ENCODE measurements at regions not wholly inside any gene's neighbourhood (a gene's known extent, or its start where the extent isn't known, plus 50 kb on each side); places are given as distances from the start of the nearest gene placed in this dataset.
"Not testable (repeated sequence)": the region's sequence is repeated elsewhere in the genome, so short reads cannot be mapped to it uniquely, and the experiment has no call there.

- no peak for DNase-seq (ENCODE audit: low read depth)
- TF ChIP-seq CTCF (conservative IDR thresholded peaks at IDR 0.05; ENCODE audit: low read depth, low read length), result no peak
Measured at GRCh38 chr2:75846683-75847190, 136.0 kb upstream of the GCFC2 start.

GRCh38 chr2:75844651-75845050, 133.9 kb upstream of the GCFC2 start:
- peak; percentile 2 for DNase-seq (ENCODE audit: low read depth)
- H3K4me3 ChIP-seq (ENCODE audit: low read depth, low read length), result no peak overlapping the region
- no peak for TF ChIP-seq CTCF (conservative IDR thresholded peaks at IDR 0.05; ENCODE audit: low read depth, low read length)

More at GRCh38 chr2:75846683-75847190, 136.0 kb upstream of the GCFC2 start:
- no peak overlapping the region for H3K4me3 ChIP-seq (ENCODE audit: low read depth, low read length)

- not testable (repeated sequence) for DNase-seq (ENCODE audit: low read depth); H3K4me3 ChIP-seq (ENCODE audit: low read depth, low read length)
Measured at GRCh38 chr2:75834588-75834987, 123.9 kb upstream of the GCFC2 start.

- no peak overlapping the region for H3K4me3 ChIP-seq (ENCODE audit: low read depth, low read length)
- TF ChIP-seq CTCF (conservative IDR thresholded peaks at IDR 0.05; ENCODE audit: low read depth, low read length), result no peak
- no peak for DNase-seq (ENCODE audit: low read depth)
Measured at GRCh38 chr2:75833386-75833785, 122.7 kb upstream of the GCFC2 start.

GRCh38 chr2:75828826-75829225, 118.1 kb upstream of the GCFC2 start:
- TF ChIP-seq CTCF (conservative IDR thresholded peaks at IDR 0.05; ENCODE audit: low read depth, low read length), result no peak
- DNase-seq (ENCODE audit: low read depth), result no peak
- H3K4me3 ChIP-seq (ENCODE audit: low read depth, low read length), result no peak overlapping the region

- DNase-seq (ENCODE audit: low read depth); H3K4me3 ChIP-seq (ENCODE audit: low read depth, low read length): not testable (repeated sequence)
Measured at GRCh38 chr2:75823515-75823914, 112.8 kb upstream of the GCFC2 start.

GRCh38 chr2:75822336-75822735, 111.6 kb upstream of the GCFC2 start:
- no peak for DNase-seq (ENCODE audit: low read depth)
- TF ChIP-seq CTCF (conservative IDR thresholded peaks at IDR 0.05; ENCODE audit: low read depth, low read length), result no peak
- H3K4me3 ChIP-seq (ENCODE audit: low read depth, low read length), result no peak overlapping the region

GRCh38 chr2:75820693-75821092, 110.0 kb upstream of the GCFC2 start:
- TF ChIP-seq CTCF (conservative IDR thresholded peaks at IDR 0.05; ENCODE audit: low read depth, low read length), result no peak
- no peak for DNase-seq (ENCODE audit: low read depth)
- H3K4me3 ChIP-seq (ENCODE audit: low read depth, low read length), result no peak overlapping the region
